GM18868 (cell line): ENCODE measurements at regions not wholly inside any gene's neighbourhood (a gene's known extent, or its start where the extent isn't known, plus 50 kb on each side); places are given as distances from the start of the nearest gene placed in this dataset.
A peak's percentile ranks its signal among the peaks of the same experiment; 100 is the strongest.
"Not testable (repeated sequence)": the region's sequence is repeated elsewhere in the genome, so short reads cannot be mapped to it uniquely, and the experiment has no call there.

ENCODE experiments used
- ATAC-seq: cut with Tn5 transposase; IDR thresholded peaks from one replicate; pipeline ENCODE4 v1.9.1; 2021; ENCODE audit warnings: mild to moderate bottlenecking, moderate library complexity; ENCODE audit not compliant: unreplicated experiment

DNA sequence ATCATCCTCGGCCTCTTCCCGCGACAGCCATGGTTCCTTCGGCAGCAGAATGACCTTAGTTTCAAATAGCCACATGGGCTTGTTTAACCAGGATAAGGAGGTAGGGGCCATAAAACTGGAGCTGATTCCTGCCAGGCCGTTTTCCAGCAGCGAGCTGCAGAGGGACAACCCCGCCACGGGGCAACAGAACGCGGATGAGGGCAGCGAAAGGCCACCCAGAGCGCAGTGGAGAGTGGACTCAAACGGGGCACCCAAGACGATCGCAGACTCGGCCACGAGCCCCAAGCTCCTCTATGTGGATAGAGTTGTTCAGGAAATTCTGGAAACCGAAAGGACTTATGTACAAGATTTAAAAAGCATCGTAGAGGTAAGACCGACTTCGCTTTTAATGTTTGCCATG lies 131.8 kb upstream of the MTHFD1L start:
- ATAC-seq: no peak

DNA sequence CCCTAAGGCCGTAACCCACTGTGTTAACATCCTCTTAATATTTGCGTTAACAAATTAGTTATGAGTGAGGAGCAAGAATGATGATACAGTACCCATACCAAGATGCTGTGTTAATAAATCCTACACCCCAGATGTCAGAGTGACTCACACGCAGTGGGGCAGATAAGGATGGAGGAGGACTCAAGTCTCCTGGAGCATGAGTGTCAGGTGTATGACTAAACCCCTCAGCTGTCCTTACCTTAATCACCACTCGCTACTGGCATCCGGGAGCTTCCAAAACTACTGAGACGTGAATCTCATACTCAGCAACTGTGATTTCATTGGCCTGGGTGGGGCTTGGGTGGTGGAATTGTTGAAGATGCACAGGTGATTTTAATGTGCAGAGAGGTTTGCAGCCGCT lies 131.3 kb upstream of the MTHFD1L start:
- no peak for ATAC-seq

- ATAC-seq: no peak
Observed at GRCh38 chr6:150735341-150735851, 130.1 kb upstream of the MTHFD1L start.

DNA sequence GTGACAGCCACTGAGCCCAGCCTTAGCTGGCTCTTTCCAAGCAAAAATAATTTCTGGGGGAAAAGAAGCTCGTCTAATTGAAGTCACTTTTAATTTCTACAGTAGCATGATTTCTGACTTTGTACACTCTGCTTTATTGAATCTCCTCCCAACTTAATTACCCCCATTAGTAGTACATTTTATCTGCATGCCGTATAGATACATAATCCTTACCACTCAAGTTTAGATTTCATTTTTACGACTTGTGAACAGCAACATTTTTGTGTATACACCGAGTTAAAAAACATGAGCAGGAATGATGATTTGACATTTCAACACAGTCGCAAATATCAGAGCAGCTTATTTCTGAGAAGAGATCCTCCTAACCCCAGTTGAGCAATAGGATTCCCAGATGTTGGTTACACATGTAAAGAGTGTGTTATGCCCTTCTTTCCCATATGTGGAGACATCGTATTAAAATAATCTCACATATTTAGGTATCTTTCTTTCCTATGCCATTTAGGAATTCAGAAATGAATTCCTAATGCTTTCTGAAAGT lies 127.3 kb upstream of the MTHFD1L start:
- no peak for ATAC-seq

DNA sequence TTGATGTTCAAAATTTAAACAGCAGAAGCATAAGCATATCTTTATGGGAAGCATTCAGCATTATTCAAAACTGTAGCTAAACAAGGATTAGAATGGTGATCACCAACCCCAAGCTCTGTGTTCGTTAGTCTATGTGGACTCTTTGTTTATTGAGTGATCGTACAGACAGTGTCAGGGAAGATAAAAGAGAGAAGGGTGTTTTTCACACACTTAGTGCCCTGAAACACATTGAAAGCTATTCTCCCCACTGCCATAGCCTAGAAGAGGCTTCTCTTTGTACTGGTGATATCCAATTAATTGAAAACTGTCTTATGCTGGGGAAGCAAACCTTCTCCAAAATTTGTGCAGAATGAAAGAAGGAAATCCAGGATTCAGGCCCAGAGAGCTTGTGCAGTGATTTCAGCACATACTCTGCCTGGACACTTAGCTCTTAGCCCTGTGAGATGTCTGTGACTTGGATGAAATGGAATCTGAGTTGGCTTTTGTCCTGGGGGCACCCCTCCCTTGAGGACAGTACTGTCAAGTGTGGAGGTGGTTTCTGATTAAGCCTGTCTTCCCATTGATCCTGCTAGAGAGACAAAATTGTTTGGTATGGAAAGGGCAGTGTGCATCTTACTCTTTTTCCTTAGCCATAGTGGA lies 125.7 kb upstream of the MTHFD1L start:
- ATAC-seq: no peak

GRCh38 chr6:150740453-150740852 lies 125.0 kb upstream of the MTHFD1L start:
- no peak for ATAC-seq

DNA sequence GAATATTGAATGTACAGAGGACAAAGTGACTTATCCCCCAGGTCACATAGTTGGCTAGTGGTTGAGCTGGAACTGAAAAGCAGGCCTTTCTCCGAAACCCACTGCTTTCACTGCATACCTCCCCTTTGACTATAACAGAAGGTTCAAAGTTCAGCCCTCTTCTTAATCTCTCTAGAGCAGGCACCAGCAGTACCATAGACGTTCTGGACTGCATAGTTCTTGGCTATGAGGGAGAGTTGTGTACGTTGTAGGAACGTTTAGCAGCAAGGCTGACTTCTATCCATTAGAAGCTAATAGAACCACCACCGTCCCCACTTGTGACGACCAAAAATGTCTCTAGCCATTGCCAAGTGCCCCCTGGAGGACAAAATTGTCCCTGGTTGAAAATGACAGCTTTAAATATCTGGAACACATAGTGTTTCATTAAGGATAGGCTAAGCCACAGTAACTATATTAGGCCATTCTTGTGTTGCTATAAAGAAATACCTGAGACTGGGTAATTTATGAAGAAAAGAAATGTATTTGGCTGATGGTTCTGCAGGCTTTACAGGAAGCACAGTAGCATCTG lies 123.8 kb upstream of the MTHFD1L start:
- peak; percentile 42 for ATAC-seq

- ATAC-seq: no peak
Observed at GRCh38 chr6:150744522-150745260, 120.8 kb upstream of the MTHFD1L start.

GRCh38 chr6:150745896-150746295 lies 119.6 kb upstream of the MTHFD1L start:
- peak; percentile 59 for ATAC-seq

DNA sequence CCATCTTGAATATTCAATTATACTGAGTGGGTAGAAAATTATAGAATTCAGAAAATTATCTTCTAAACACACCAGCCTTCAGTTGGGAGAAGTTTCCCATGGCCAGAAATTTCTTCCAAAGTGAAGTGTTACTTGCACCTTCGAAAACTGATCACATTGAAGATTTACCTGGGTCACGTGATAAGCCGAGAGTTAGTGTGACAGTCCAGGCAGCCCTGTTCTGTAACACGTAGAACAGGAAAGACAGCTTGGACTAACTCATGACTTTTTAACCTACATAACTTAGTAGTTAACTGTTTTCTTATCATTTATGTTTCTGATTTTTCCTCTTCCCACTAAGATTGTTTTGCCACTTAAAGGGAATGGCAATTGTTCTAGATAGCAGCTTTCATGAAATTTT lies 118.3 kb upstream of the MTHFD1L start:
- ATAC-seq: no peak

- ATAC-seq: no peak
Observed at GRCh38 chr6:150749091-150749670, 116.3 kb upstream of the MTHFD1L start.

DNA sequence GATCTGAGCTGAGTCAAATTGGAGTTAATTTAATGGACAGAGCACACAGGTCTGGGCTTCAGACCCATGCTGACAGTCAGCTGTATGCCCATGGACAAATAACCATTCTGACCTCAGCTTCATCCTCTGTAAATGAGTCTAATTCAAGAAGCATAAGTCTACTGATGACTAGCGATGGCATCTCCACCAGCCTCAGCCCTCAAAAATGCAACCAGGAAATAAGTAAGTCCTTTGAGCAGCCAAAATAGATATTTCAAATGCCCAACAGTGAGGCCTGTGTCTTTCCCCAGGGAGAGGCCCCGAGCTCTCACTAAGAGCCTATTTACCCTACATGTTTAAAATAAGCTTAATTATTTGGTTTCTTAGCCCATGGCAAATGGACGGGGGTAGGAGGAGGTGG lies 114.2 kb upstream of the MTHFD1L start:
- ATAC-seq: no peak

- no peak for ATAC-seq
Observed at GRCh38 chr6:150752409-150752808, 113.1 kb upstream of the MTHFD1L start.

DNA sequence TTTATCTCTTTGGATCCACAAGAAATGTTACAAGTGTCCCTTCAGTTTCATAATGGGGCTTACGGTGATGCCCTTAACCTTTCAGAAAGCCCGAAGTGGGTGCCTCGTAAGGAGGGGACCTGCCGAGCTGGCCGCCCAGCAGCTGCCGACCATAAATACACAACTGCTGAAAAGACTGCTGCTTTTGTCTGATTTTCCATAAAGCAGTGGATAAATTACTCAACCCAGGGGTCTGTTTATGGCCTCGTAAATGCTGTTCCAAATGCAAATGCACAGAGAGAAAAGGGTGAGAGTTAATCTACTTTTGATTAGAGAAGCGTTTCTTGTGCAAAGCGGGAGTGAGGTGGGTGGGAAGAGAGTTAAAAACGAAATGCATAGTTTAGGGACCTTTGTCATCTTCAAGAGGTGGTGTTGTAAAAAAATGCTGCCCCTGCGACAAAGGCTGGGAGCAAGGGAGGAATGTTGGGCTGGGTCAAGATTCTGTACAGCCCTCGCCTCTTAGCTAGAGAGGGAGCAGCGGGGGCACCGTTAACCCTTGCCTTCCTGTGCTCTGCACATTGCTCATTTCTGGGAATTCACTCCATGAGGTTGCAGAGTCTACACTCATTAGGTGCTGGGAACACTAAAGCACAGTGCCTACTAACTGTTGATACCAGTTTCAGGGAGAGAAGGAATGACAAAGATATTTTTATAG lies 112.0 kb upstream of the MTHFD1L start:
- no peak for ATAC-seq

DNA sequence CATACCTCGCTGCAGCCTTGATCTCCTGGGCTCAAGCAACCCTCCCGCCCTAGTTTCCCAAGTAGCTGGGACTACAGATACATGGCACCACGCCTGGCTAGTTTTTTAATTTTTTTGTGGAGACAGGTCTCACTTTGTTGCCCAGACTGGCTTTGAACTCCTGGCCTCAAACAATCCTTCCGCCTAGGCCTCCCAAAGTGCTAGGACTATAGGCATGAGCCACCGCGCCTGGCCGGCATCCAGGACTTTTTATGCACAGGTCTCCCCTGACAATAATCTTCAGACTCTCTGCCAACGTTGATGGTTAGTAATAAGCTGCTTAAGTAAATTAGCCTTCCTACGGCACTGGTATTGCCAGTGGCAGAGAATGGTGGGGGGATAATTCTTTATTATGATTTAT lies 110.5 kb upstream of the MTHFD1L start:
- no peak for ATAC-seq

GRCh38 chr6:150755524-150755923 lies 110.0 kb upstream of the MTHFD1L start:
- no peak for ATAC-seq

DNA sequence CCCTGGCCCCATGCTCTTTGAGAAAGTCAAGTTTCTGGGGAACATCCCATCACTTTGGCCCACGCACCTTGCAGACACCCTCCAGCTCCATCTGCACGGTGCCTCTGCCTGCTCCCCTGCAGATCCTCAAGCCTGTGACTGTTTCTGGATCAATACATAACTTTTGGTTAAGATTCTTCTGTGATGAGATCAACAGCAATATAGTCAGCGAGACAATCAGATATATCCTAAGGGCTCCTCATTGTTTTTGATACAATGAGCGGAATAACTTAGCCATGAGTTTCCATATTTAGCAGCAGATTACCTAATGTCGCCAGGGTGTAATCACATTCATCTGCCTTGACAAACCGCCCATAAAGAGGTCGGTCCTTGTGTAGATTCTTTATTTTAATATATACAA lies 109.3 kb upstream of the MTHFD1L start:
- ATAC-seq: no peak

GRCh38 chr6:150757807-150758206 lies 107.7 kb upstream of the MTHFD1L start:
- ATAC-seq: not testable (repeated sequence)

- no peak for ATAC-seq
Observed at GRCh38 chr6:150759483-150759882, 106.0 kb upstream of the MTHFD1L start.

- ATAC-seq: no peak
Observed at GRCh38 chr6:150761771-150762170, 103.7 kb upstream of the MTHFD1L start.
